ENCODE measurements at regions not wholly inside any gene's neighbourhood (a gene's known extent, or its start where the extent isn't known, plus 50 kb on each side); places are given as distances from the start of the nearest gene placed in this dataset.

DNA sequence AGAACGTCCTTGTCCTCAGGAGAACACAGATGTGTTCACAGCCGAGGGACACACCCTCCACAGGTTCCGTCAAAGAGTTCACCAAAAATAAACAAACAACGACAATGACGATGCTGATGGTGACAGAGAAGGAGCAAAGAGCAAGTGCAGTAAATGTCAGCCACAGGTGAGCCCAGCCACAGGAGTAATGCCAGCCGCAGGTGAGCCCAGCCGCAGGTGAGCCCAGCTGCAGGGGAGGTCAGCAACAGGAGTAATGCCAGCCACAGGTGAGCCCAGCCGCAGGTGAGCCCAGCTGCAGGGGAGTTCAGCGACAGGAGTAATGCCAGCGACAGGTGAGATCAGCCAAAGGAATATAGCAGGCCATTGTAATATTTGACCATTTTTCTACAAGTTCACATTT lies 315.2 kb downstream of the FOXL1 start:
- H3K27ac ChIP-seq (ENCODE audit: low read depth, low read length, poor library complexity, severe bottlenecking), result no peak overlapping the region
- no peak overlapping the region for H3K4me2 ChIP-seq (ENCODE audit: low read length)

DNA sequence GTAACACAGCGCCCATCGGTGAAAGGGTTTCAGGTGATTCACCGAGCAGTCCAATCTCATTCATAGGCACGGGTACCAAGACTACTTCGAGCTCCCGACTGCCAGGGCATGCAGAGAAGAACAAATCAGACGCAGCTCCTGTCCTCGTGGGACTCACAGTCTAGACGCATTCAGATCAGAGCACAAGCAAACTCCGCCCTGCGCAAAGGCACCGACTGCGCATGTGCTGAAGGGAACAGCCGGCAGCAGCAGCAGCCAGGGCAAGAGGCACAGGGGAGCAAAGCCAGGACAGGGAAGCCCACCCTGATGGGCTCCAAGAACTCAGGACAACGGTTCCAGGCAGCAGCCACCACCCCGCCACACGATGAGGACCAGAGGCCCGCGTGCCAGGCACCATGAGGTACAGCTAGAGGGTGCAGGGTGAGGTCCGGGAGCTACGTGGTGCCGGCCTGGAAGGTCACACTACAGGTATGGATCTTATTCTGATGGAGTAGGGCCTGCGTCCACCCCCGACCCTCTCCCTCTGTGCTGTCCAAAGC lies 315.7 kb downstream of the FOXL1 start:
- H3K27ac ChIP-seq (ENCODE audit: low read depth, low read length, poor library complexity, severe bottlenecking), result no peak overlapping the region
- no peaks in the 10 kb centered on the region for H4K20me1 ChIP-seq (ENCODE audit: insufficient read depth, low read length)
- no peaks in the 10 kb centered on the region for H3K9me2 ChIP-seq (ENCODE audit: insufficient read depth, low read length)
- intact Hi-C loops (cut with micrococcal nuclease; ENCODE audit: unreplicated experiment), result no loop called here
- CTCF ChIA-PET (ENCODE audit: unreplicated experiment), result no interaction called here
- no TSS peak for BruUV-seq (replicated peaks)
- POLR2A ChIA-PET, result no interaction called here
- TF ChIP-seq, protein P1, sequence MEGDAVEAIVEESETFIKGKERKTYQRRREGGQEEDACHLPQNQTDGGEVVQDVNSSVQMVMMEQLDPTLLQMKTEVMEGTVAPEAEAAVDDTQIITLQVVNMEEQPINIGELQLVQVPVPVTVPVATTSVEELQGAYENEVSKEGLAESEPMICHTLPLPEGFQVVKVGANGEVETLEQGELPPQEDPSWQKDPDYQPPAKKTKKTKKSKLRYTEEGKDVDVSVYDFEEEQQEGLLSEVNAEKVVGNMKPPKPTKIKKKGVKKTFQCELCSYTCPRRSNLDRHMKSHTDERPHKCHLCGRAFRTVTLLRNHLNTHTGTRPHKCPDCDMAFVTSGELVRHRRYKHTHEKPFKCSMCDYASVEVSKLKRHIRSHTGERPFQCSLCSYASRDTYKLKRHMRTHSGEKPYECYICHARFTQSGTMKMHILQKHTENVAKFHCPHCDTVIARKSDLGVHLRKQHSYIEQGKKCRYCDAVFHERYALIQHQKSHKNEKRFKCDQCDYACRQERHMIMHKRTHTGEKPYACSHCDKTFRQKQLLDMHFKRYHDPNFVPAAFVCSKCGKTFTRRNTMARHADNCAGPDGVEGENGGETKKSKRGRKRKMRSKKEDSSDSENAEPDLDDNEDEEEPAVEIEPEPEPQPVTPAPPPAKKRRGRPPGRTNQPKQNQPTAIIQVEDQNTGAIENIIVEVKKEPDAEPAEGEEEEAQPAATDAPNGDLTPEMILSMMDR (conservative IDR thresholded peaks at IDR 0.05; ENCODE audit: low read length), result no peak
- DNase-seq (ENCODE audit: low spot score), result no peak
- H3K4me2 ChIP-seq (ENCODE audit: low read length), result no peak overlapping the region
- no peaks in the 10 kb centered on the region for H3K9me3 ChIP-seq (ENCODE audit: low read length)
- no peaks in the 10 kb centered on the region for H3K4me1 ChIP-seq (ENCODE audit: insufficient read depth, low read length, poor library complexity, severe bottlenecking)
- no peak overlapping the region for H3K4me3 ChIP-seq (ENCODE audit: low read depth, low read length, poor library complexity, severe bottlenecking)
- no peaks in the 10 kb centered on the region for H3K36me3 ChIP-seq (ENCODE audit: insufficient read depth, low read length)
- no peak overlapping the region for H2AFZ ChIP-seq (ENCODE audit: low read length)
- no peaks in the 10 kb centered on the region for H3K79me2 ChIP-seq (ENCODE audit: insufficient read depth, low read depth, low read length)

More for the DNA sequence above, 315.2 kb downstream of the FOXL1 start:
- no peak overlapping the region for H2AFZ ChIP-seq (ENCODE audit: low read length)
- no peaks in the 10 kb centered on the region for H3K79me2 ChIP-seq (ENCODE audit: insufficient read depth, low read depth, low read length)
- no peak for TF ChIP-seq EZH2phosphoT487 (IDR thresholded peaks at IDR 0.05; ENCODE audit: borderline replicate concordance, low read depth, low read length)
- TF ChIP-seq, protein P1 (conservative IDR thresholded peaks at IDR 0.05; ENCODE audit: low read length), result no peak
- no TSS peak for BruUV-seq (replicated peaks)
- no peak for DNase-seq (ENCODE audit: low spot score)
- intact Hi-C loops (cut with micrococcal nuclease; ENCODE audit: unreplicated experiment), result no loop called here
- no peaks in the 10 kb centered on the region for H3K36me3 ChIP-seq (ENCODE audit: insufficient read depth, low read length)
- ChIA-PET POLR2A (no interaction called here), CTCF (ENCODE audit: unreplicated experiment) (no interaction called here)
- H3K9me2 ChIP-seq (ENCODE audit: insufficient read depth, low read length), result no peaks in the 10 kb centered on the region
- no peaks in the 10 kb centered on the region for H4K20me1 ChIP-seq (ENCODE audit: insufficient read depth, low read length)
- no peaks in the 10 kb centered on the region for H3K4me1 ChIP-seq (ENCODE audit: insufficient read depth, low read length, poor library complexity, severe bottlenecking)
- H3K4me3 ChIP-seq (ENCODE audit: low read depth, low read length, poor library complexity, severe bottlenecking), result no peak overlapping the region
- H3K9me3 ChIP-seq (ENCODE audit: low read length), result no peaks in the 10 kb centered on the region

DNA sequence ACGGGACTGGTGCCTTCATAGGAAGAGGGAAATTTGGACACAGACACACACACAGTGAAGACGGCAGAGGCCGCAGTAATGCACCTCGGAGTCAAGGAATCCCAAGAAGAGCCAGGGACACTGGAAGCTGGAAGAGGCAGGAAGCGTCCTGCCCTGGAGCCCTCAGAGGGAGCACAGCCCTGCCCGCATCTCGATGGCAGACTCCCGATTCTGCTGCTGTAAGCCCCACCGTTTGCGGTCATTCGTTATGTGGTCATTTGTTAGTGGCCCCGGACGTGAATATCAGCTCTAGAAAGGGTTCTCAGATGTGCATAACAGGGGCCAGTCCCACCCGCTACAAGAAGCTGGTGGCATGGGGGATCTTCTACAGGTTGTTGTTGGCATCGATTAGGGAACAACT lies 316.6 kb downstream of the FOXL1 start:
- H3K27ac ChIP-seq (ENCODE audit: low read depth, low read length, poor library complexity, severe bottlenecking), result no peak overlapping the region
- H3K9me2 ChIP-seq (ENCODE audit: insufficient read depth, low read length), result no peaks in the 10 kb centered on the region
- ChIA-PET POLR2A (no interaction called here), CTCF (ENCODE audit: unreplicated experiment) (no interaction called here)
- DNase-seq (ENCODE audit: low spot score), result no peak
- no peaks in the 10 kb centered on the region for H4K20me1 ChIP-seq (ENCODE audit: insufficient read depth, low read length)
- intact Hi-C loops (cut with micrococcal nuclease; ENCODE audit: unreplicated experiment), result no loop called here
- TF ChIP-seq, protein P1 (conservative IDR thresholded peaks at IDR 0.05; ENCODE audit: low read length), result no peak
- TF ChIP-seq EZH2phosphoT487 (IDR thresholded peaks at IDR 0.05; ENCODE audit: borderline replicate concordance, low read depth, low read length), result no peak
- no peaks in the 10 kb centered on the region for H3K4me1 ChIP-seq (ENCODE audit: insufficient read depth, low read length, poor library complexity, severe bottlenecking)
- no TSS peak for BruUV-seq (replicated peaks)
- H3K36me3 ChIP-seq (ENCODE audit: insufficient read depth, low read length), result no peaks in the 10 kb centered on the region
- H3K9me3 ChIP-seq (ENCODE audit: low read length), result no peaks in the 10 kb centered on the region
- H3K79me2 ChIP-seq (ENCODE audit: insufficient read depth, low read depth, low read length), result no peaks in the 10 kb centered on the region
- H3K4me3 ChIP-seq (ENCODE audit: low read depth, low read length, poor library complexity, severe bottlenecking), result no peak overlapping the region
- H3K4me2 ChIP-seq (ENCODE audit: low read length), result no peak overlapping the region
- no peak overlapping the region for H2AFZ ChIP-seq (ENCODE audit: low read length)

Measured in OCI-LY7 (cell line).